ENCODE measurements at regions not wholly inside any gene's neighbourhood (a gene's known extent, or its start where the extent isn't known, plus 50 kb on each side); places are given as distances from the start of the nearest gene placed in this dataset.

- peak; percentile 67 for DNase-seq (ENCODE audit: low read depth)
- no peak overlapping the region for H3K4me3 ChIP-seq (ENCODE audit: low read depth, low read length)
Measured at GRCh38 chr13:48163061-48163460, 68.2 kb upstream of the MED4 start.

DNA sequence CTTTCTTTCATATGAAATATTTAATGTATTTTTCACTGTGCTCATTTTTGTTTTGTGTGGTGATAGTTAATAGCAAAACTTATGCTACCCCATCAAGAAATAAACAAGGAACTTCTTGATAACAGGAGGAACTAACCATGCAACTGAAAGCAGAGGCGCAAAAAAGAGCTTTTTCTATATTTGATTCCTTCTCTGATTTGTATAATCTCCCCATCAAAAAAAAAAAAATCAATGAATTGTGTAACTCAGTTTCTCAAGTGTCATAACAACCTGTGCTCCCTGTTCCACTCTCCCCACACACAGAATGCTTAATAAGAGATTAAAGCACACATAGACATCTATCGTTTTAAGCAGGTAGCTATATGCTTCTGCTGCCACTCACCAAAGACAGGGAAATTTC is 67.3 kb upstream of the MED4 start:
- no peak for DNase-seq (ENCODE audit: low read depth)
- no peak overlapping the region for H3K4me3 ChIP-seq (ENCODE audit: low read depth, low read length)
- TF ChIP-seq CTCF (IDR thresholded peaks at IDR 0.05; ENCODE audit: insufficient read depth, low read length): no peak

More at GRCh38 chr13:48163061-48163460, 68.2 kb upstream of the MED4 start:
- TF ChIP-seq CTCF (IDR thresholded peaks at IDR 0.05; ENCODE audit: insufficient read depth, low read length): no peak

- H3K4me3 ChIP-seq (ENCODE audit: low read depth, low read length): no peak overlapping the region
- TF ChIP-seq CTCF (IDR thresholded peaks at IDR 0.05; ENCODE audit: insufficient read depth, low read length): no peak
- DNase-seq (ENCODE audit: low read depth): no peak
Measured at GRCh38 chr13:48161530-48162179, 66.8 kb upstream of the MED4 start.

- peak; percentile 67 for DNase-seq (ENCODE audit: low read depth)
- H3K4me3 ChIP-seq (ENCODE audit: low read depth, low read length): no peak overlapping the region
- no peak for TF ChIP-seq CTCF (IDR thresholded peaks at IDR 0.05; ENCODE audit: insufficient read depth, low read length)
Measured at GRCh38 chr13:48160606-48161278, 65.8 kb upstream of the MED4 start.

- TF ChIP-seq CTCF (IDR thresholded peaks at IDR 0.05; ENCODE audit: insufficient read depth, low read length): no peak
- H3K4me3 ChIP-seq (ENCODE audit: low read depth, low read length): no peak overlapping the region
- no peak for DNase-seq (ENCODE audit: low read depth)
Measured at GRCh38 chr13:48159826-48160225, 64.9 kb upstream of the MED4 start.

DNA sequence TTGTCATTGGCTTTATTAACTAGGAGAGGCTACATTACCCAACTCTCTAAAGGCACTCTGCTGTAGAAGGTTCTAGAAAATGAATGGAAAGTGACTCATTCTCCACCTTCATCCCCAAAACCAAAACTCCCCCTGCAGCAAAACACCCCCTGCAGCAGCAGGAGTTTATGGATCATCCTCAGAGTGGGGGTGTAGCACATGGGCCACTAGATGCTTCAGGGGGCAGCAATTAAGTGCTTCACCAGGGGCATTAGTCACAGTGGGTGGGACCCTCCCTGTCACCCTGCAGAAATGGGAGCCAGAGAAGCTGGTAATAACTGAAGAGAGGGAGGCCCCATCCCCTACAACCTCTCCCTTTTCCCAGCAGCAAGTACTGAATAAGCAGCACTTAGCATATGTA is 64.5 kb upstream of the MED4 start:
- DNase-seq (ENCODE audit: low read depth): peak; percentile 17
- no peak for TF ChIP-seq CTCF (IDR thresholded peaks at IDR 0.05; ENCODE audit: insufficient read depth, low read length)
- no peak overlapping the region for H3K4me3 ChIP-seq (ENCODE audit: low read depth, low read length)

Measured in fibroblast of the aortic adventitia (primary cell).